ENCODE measurements at regions not wholly inside any gene's neighbourhood (a gene's known extent, or its start where the extent isn't known, plus 50 kb on each side); places are given as distances from the start of the nearest gene placed in this dataset.

- TF ChIP-seq, protein P1, sequence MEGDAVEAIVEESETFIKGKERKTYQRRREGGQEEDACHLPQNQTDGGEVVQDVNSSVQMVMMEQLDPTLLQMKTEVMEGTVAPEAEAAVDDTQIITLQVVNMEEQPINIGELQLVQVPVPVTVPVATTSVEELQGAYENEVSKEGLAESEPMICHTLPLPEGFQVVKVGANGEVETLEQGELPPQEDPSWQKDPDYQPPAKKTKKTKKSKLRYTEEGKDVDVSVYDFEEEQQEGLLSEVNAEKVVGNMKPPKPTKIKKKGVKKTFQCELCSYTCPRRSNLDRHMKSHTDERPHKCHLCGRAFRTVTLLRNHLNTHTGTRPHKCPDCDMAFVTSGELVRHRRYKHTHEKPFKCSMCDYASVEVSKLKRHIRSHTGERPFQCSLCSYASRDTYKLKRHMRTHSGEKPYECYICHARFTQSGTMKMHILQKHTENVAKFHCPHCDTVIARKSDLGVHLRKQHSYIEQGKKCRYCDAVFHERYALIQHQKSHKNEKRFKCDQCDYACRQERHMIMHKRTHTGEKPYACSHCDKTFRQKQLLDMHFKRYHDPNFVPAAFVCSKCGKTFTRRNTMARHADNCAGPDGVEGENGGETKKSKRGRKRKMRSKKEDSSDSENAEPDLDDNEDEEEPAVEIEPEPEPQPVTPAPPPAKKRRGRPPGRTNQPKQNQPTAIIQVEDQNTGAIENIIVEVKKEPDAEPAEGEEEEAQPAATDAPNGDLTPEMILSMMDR (IDR thresholded peaks at IDR 0.05) = no peak
- TF ChIP-seq, protein P2, sequence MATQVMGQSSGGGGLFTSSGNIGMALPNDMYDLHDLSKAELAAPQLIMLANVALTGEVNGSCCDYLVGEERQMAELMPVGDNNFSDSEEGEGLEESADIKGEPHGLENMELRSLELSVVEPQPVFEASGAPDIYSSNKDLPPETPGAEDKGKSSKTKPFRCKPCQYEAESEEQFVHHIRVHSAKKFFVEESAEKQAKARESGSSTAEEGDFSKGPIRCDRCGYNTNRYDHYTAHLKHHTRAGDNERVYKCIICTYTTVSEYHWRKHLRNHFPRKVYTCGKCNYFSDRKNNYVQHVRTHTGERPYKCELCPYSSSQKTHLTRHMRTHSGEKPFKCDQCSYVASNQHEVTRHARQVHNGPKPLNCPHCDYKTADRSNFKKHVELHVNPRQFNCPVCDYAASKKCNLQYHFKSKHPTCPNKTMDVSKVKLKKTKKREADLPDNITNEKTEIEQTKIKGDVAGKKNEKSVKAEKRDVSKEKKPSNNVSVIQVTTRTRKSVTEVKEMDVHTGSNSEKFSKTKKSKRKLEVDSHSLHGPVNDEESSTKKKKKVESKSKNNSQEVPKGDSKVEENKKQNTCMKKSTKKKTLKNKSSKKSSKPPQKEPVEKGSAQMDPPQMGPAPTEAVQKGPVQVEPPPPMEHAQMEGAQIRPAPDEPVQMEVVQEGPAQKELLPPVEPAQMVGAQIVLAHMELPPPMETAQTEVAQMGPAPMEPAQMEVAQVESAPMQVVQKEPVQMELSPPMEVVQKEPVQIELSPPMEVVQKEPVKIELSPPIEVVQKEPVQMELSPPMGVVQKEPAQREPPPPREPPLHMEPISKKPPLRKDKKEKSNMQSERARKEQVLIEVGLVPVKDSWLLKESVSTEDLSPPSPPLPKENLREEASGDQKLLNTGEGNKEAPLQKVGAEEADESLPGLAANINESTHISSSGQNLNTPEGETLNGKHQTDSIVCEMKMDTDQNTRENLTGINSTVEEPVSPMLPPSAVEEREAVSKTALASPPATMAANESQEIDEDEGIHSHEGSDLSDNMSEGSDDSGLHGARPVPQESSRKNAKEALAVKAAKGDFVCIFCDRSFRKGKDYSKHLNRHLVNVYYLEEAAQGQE (IDR thresholded peaks at IDR 0.05; ENCODE audit: insufficient read depth in 1 of 2, low read depth in 2 of 2, low read length in 1 of 2) = no peak
- TF ChIP-seq TCF7L2 (IDR thresholded peaks at IDR 0.05; ENCODE audit: low read depth, low read length) (no peak), POLR2AphosphoS5 (IDR thresholded peaks at IDR 0.05; ENCODE audit: low read depth, low read length) (no peak)
These were observed 245.0 kb upstream of the RND3 start for GRCh38 chr2:150732491-150732890.
